ENCODE measurements at regions not wholly inside any gene's neighbourhood (a gene's known extent, or its start where the extent isn't known, plus 50 kb on each side); places are given as distances from the start of the nearest gene placed in this dataset.

GRCh38 chr3:84893211-84893610 lies 65.6 kb upstream of the CADM2 start:
- Histone ChIP-seq H3K4me1 (ENCODE audit: insufficient read depth, low read length, poor library complexity, severe bottlenecking) (no peaks in the 10 kb centered on the region), H3K36me3 (ENCODE audit: insufficient read depth, low read length) (no peaks in the 10 kb centered on the region), H2AFZ (ENCODE audit: low read length) (no peak overlapping the region), H3K79me2 (ENCODE audit: insufficient read depth, low read length) (no peaks in the 10 kb centered on the region), H3F3A (ENCODE audit: low read depth) (no peaks in the 10 kb centered on the region), H3K9me2 (replicated peaks; ENCODE audit: low read depth, low read length) (no peaks in the 10 kb centered on the region), H3K9ac (ENCODE audit: low read depth, low read length, poor library complexity, severe bottlenecking) (no peak overlapping the region), H3K4me3 (ENCODE audit: low read length, poor library complexity, severe bottlenecking) (no peak overlapping the region), H3K27me3 (ENCODE audit: insufficient read depth, low read length, poor library complexity, severe bottlenecking) (no peaks in the 10 kb centered on the region), H4K20me1 (ENCODE audit: insufficient read depth, low read length, poor library complexity, severe bottlenecking) (no peaks in the 10 kb centered on the region), H3K9me3 (ENCODE audit: insufficient read depth, low read depth, low read length) (no peaks in the 10 kb centered on the region), H3K4me2 (ENCODE audit: low read depth, low read length, poor library complexity, severe bottlenecking) (no peak overlapping the region)
- no peak for TF ChIP-seq EZH2phosphoT487 (IDR thresholded peaks at IDR 0.05; ENCODE audit: borderline replicate concordance)
- TF ChIP-seq CTCF (conservative IDR thresholded peaks at IDR 0.05; ENCODE audit: low read length): no peak

DNA sequence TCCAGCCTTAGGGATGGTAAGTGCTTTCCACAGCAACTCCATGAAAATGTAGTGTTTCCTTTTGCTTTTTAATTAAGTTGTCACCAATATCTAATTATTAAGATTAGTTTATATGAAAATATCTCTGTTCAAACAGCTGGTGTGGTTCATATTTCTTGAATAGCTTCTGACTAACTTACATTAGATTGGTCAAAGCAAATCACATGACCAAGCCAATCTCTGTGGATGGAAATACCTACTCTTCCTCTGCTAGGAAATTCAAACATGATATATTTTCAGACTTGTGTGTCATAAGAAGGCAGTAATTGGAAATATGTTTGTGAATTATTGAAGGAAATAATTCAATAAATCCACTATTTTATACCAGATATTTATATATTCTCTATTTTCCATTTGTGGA lies 54.6 kb upstream of the CADM2 start:
- H3K9me3 ChIP-seq (ENCODE audit: insufficient read depth, low read depth, low read length): no peaks in the 10 kb centered on the region
- no peak for TF ChIP-seq EZH2phosphoT487 (IDR thresholded peaks at IDR 0.05; ENCODE audit: borderline replicate concordance)
- no peak for TF ChIP-seq CTCF (conservative IDR thresholded peaks at IDR 0.05; ENCODE audit: low read length)
- H3K4me2 ChIP-seq (ENCODE audit: low read depth, low read length, poor library complexity, severe bottlenecking): no peak overlapping the region
- no peak overlapping the region for H3K4me3 ChIP-seq (ENCODE audit: low read length, poor library complexity, severe bottlenecking)
- no peaks in the 10 kb centered on the region for H3K79me2 ChIP-seq (ENCODE audit: insufficient read depth, low read length)
- no peaks in the 10 kb centered on the region for H3K27me3 ChIP-seq (ENCODE audit: insufficient read depth, low read length, poor library complexity, severe bottlenecking)
- H3F3A ChIP-seq (ENCODE audit: low read depth): no peaks in the 10 kb centered on the region
- no peaks in the 10 kb centered on the region for H4K20me1 ChIP-seq (ENCODE audit: insufficient read depth, low read length, poor library complexity, severe bottlenecking)
- H3K9me2 ChIP-seq (replicated peaks; ENCODE audit: low read depth, low read length): no peaks in the 10 kb centered on the region
- no peaks in the 10 kb centered on the region for H3K4me1 ChIP-seq (ENCODE audit: insufficient read depth, low read length, poor library complexity, severe bottlenecking)
- H3K36me3 ChIP-seq (ENCODE audit: insufficient read depth, low read length): no peaks in the 10 kb centered on the region
- H3K9ac ChIP-seq (ENCODE audit: low read depth, low read length, poor library complexity, severe bottlenecking): no peak overlapping the region
- H2AFZ ChIP-seq (ENCODE audit: low read length): no peak overlapping the region

- H3K4me1 ChIP-seq (ENCODE audit: insufficient read depth, low read length, poor library complexity, severe bottlenecking): no peaks in the 10 kb centered on the region
- H2AFZ ChIP-seq (ENCODE audit: low read length): no peak overlapping the region
- TF ChIP-seq EZH2phosphoT487 (IDR thresholded peaks at IDR 0.05; ENCODE audit: borderline replicate concordance) (no peak), CTCF (conservative IDR thresholded peaks at IDR 0.05; ENCODE audit: low read length) (no peak)
- no peak overlapping the region for H3K9ac ChIP-seq (ENCODE audit: low read depth, low read length, poor library complexity, severe bottlenecking)
- H3K9me3 ChIP-seq (ENCODE audit: insufficient read depth, low read depth, low read length): no peaks in the 10 kb centered on the region
- H3K4me2 ChIP-seq (ENCODE audit: low read depth, low read length, poor library complexity, severe bottlenecking): no peak overlapping the region
- no peaks in the 10 kb centered on the region for H4K20me1 ChIP-seq (ENCODE audit: insufficient read depth, low read length, poor library complexity, severe bottlenecking)
- H3K36me3 ChIP-seq (ENCODE audit: insufficient read depth, low read length): no peaks in the 10 kb centered on the region
- no peaks in the 10 kb centered on the region for H3F3A ChIP-seq (ENCODE audit: low read depth)
- no peaks in the 10 kb centered on the region for H3K9me2 ChIP-seq (replicated peaks; ENCODE audit: low read depth, low read length)
- no peak overlapping the region for H3K4me3 ChIP-seq (ENCODE audit: low read length, poor library complexity, severe bottlenecking)
- H3K79me2 ChIP-seq (ENCODE audit: insufficient read depth, low read length): no peaks in the 10 kb centered on the region
- H3K27me3 ChIP-seq (ENCODE audit: insufficient read depth, low read length, poor library complexity, severe bottlenecking): no peaks in the 10 kb centered on the region
These were observed 53.8 kb upstream of the CADM2 start for GRCh38 chr3:84904816-84905555.
